Keratinocyte (primary cell): ENCODE measurements at regions not wholly inside any gene's neighbourhood (a gene's known extent, or its start where the extent isn't known, plus 50 kb on each side); places are given as distances from the start of the nearest gene placed in this dataset.

Experiments used
- DNase-seq: peaks from one replicate; pipeline ENCODE4 v3.0.0-alpha.2; 2011; ENCODE audit warnings: low read depth, missing footprints, low spot score
- FAIRE-seq: peaks from 2 replicates; lab custom pipeline; 2011; peaks lifted over from hg19 to GRCh38; lab: Jason Lieb, UNC
- H2AFZ ChIP-seq: 2 replicates; pipeline ENCODE4 v1.6.0; 2012; ENCODE audit warnings: low read length, control low read depth, inconsistent platforms; ENCODE audit not compliant: control insufficient read depth
- H3K27ac ChIP-seq: 2 replicates; pipeline ENCODE4 v1.5.1; 2011; ENCODE audit warnings: low read length; ENCODE audit not compliant: control insufficient read depth, insufficient read depth
- H3K27me3 ChIP-seq: 3 replicates; pipeline ENCODE4 v1.6.0; 2011; ENCODE audit warnings: low read length; ENCODE audit not compliant: control insufficient read depth, insufficient read depth; ENCODE audit errors: extremely low read depth
- H3K36me3 ChIP-seq, 2 experiments: 2 replicates in 1 of 2; 3 replicates in 1 of 2; pipeline ENCODE4 v1.5.1; 2011; ENCODE audit warnings: low read length in 2 of 2, mild to moderate bottlenecking in 1 of 2; ENCODE audit not compliant: control insufficient read depth in 2 of 2, insufficient read depth in 2 of 2; ENCODE audit errors: extremely low read depth in 1 of 2
- H3K4me1 ChIP-seq: 3 replicates; pipeline ENCODE4 v1.5.1; 2011; ENCODE audit warnings: low read length; ENCODE audit not compliant: control insufficient read depth, insufficient read depth; ENCODE audit errors: extremely low read depth
- H3K4me2 ChIP-seq: 3 replicates; pipeline ENCODE4 v1.6.0; 2011; ENCODE audit warnings: low read depth, low read length; ENCODE audit not compliant: control insufficient read depth, insufficient read depth; ENCODE audit errors: extremely low read depth
- H3K4me3 ChIP-seq, 3 experiments: fragments of 200-600 bp in 1 of 3; sonication (generic) in 1 of 3; 2 replicates in 2 of 3; 3 replicates in 1 of 3; pipeline ENCODE4 v1.5.1; 2011 to 2016; ENCODE audit warnings: low read length in 3 of 3, mild to moderate bottlenecking in 3 of 3, control low read depth in 2 of 3, inconsistent platforms in 1 of 3, low read depth in 1 of 3, mixed read lengths in 1 of 3, mixed run types in 1 of 3, moderate library complexity in 1 of 3; ENCODE audit not compliant: control insufficient read depth in 2 of 3, insufficient read depth in 2 of 3; ENCODE audit errors: extremely low read depth in 1 of 3
- H3K79me2 ChIP-seq: 2 replicates; pipeline ENCODE4 v1.6.0; 2012; ENCODE audit warnings: low read length; ENCODE audit not compliant: control insufficient read depth, insufficient read depth
- H3K9ac ChIP-seq: 3 replicates; pipeline ENCODE4 v1.6.0; 2011; ENCODE audit warnings: low read length; ENCODE audit not compliant: control insufficient read depth, insufficient read depth; ENCODE audit errors: extremely low read depth
- H3K9me1 ChIP-seq: 3 replicates; pipeline ENCODE4 v1.6.0; 2011; ENCODE audit warnings: low read length; ENCODE audit not compliant: control insufficient read depth, insufficient read depth; ENCODE audit errors: extremely low read depth
- H3K9me3 ChIP-seq: 2 replicates; pipeline ENCODE4 v1.5.1; 2012; ENCODE audit warnings: low read depth, low read length; ENCODE audit not compliant: control insufficient read depth
- H4K20me1 ChIP-seq: 3 replicates; pipeline ENCODE4 v1.6.0; 2011; ENCODE audit warnings: low read length; ENCODE audit not compliant: control insufficient read depth, insufficient read depth; ENCODE audit errors: extremely low read depth
- EZH2 ChIP-seq: IDR thresholded peaks from one replicate; pipeline ENCODE4 v1.6.1; 2012; ENCODE audit warnings: inconsistent platforms, mild to moderate bottlenecking, low read length, moderate library complexity
- dilution Hi-C: fragments of 300-500 bp; cut with MboI; formaldehyde crosslinking; loops from one replicate; pipeline ENCODE4 v1.7.0; 2020; ENCODE audit warnings: low sequenced_read_pairs; ENCODE audit not compliant: extremely low pct_ligation_motif_present
- TF ChIP-seq, protein P1 (sequence below), 3 experiments: IDR thresholded peaks in 1 of 3; conservative IDR thresholded peaks in 1 of 3; optimal IDR thresholded peaks in 1 of 3; 2 replicates in 2 of 3; 3 replicates in 1 of 3; pipeline versions ENCODE3 to v1.5.1; 2011; ENCODE audit warnings: low read length in 3 of 3, mild to moderate bottlenecking in 3 of 3, moderate library complexity in 2 of 3, control low read depth in 1 of 3, inconsistent platforms in 1 of 3; ENCODE audit not compliant: insufficient read depth in 2 of 3; ENCODE audit errors: extremely low read depth in 1 of 3

DNA sequence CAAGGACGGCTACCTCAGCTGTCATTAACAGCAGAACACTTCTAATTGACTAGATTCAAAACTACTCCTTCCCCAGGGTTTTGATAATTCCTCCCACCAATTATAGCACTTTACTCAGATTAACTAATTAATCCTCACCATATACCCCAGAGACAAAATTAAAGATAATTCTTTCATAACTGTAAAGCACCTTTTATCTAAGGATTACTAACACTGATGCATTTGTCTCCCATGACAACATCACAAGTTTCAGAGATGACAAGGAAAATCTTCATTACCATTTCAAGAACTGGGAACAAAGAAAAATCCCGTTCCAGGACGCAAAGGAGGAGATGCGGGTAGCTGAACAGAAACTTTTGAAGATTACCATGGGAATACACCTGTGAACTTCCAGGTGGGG is 129.4 kb upstream of the ITGA6 start:
- dilution Hi-C loops: no loop called here
- Histone ChIP-seq H3K4me3 (no peak overlapping the region), H4K20me1 (no peaks in the 10 kb centered on the region), H3K27ac (no peak overlapping the region), H3K4me2 (no peak overlapping the region), H3K9ac (no peak overlapping the region), H2AFZ (no peak overlapping the region), H3K79me2 (no peaks in the 10 kb centered on the region), H3K27me3 (no peaks in the 10 kb centered on the region), H3K9me1 (no peaks in the 10 kb centered on the region), H3K36me3 (no peaks in the 10 kb centered on the region), H3K9me3 (no peaks in the 10 kb centered on the region), H3K4me1 (peaks cover 17% of the 10 kb centered on the region)
- DNase-seq (no peak), FAIRE-seq (no peak)
- TF ChIP-seq, protein P1, sequence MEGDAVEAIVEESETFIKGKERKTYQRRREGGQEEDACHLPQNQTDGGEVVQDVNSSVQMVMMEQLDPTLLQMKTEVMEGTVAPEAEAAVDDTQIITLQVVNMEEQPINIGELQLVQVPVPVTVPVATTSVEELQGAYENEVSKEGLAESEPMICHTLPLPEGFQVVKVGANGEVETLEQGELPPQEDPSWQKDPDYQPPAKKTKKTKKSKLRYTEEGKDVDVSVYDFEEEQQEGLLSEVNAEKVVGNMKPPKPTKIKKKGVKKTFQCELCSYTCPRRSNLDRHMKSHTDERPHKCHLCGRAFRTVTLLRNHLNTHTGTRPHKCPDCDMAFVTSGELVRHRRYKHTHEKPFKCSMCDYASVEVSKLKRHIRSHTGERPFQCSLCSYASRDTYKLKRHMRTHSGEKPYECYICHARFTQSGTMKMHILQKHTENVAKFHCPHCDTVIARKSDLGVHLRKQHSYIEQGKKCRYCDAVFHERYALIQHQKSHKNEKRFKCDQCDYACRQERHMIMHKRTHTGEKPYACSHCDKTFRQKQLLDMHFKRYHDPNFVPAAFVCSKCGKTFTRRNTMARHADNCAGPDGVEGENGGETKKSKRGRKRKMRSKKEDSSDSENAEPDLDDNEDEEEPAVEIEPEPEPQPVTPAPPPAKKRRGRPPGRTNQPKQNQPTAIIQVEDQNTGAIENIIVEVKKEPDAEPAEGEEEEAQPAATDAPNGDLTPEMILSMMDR (optimal IDR thresholded peaks at IDR 0.05 in 1 of 3, IDR thresholded peaks at IDR 0.05 in 1 of 3, conservative IDR thresholded peaks at IDR 0.05 in 1 of 3; ENCODE audit: extremely low read depth in 1 of 3, insufficient read depth in 2 of 3, low read length in 3 of 3): no peak
- no peak for TF ChIP-seq EZH2

DNA sequence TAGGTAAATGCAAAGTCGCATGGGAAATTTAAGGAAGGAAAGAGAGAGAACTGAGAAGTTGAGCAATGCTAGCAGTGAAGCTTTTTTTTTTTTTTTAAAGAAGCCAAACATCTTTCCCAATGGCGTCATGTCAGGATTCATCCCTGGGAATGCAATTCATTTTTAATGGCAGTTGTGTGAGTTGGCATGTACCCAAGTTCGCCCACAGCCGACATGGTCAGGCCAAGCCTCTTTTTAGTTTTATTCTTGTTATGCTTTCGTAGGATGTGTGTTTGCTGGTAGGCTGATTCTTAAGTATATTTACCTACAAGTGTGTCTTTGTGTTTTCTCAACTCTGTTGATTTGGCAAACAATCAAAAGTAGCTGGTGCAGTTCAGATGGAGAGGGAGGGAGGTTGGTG is 127.6 kb upstream of the ITGA6 start:
- no peaks in the 10 kb centered on the region for H3K36me3 ChIP-seq
- no peaks in the 10 kb centered on the region for H3K9me3 ChIP-seq
- H3K27me3 ChIP-seq: no peaks in the 10 kb centered on the region
- no peak overlapping the region for H3K9ac ChIP-seq
- H3K27ac ChIP-seq: no peak overlapping the region
- dilution Hi-C loops: no loop called here
- no peak overlapping the region for H2AFZ ChIP-seq
- no peaks in the 10 kb centered on the region for H4K20me1 ChIP-seq
- FAIRE-seq (no peak), DNase-seq (no peak)
- TF ChIP-seq, protein P1 (optimal IDR thresholded peaks at IDR 0.05 in 1 of 3, IDR thresholded peaks at IDR 0.05 in 1 of 3, conservative IDR thresholded peaks at IDR 0.05 in 1 of 3; ENCODE audit: extremely low read depth in 1 of 3, insufficient read depth in 2 of 3, low read length in 3 of 3): no peak
- TF ChIP-seq EZH2: no peak
- no peak overlapping the region for H3K4me2 ChIP-seq
- H3K79me2 ChIP-seq: no peaks in the 10 kb centered on the region
- peaks cover 11% of the 10 kb centered on the region for H3K4me1 ChIP-seq
- no peaks in the 10 kb centered on the region for H3K9me1 ChIP-seq
- no peak overlapping the region for H3K4me3 ChIP-seq
